ENCODE measurements at regions not wholly inside any gene's neighbourhood (a gene's known extent, or its start where the extent isn't known, plus 50 kb on each side); places are given as distances from the start of the nearest gene placed in this dataset.

DNA sequence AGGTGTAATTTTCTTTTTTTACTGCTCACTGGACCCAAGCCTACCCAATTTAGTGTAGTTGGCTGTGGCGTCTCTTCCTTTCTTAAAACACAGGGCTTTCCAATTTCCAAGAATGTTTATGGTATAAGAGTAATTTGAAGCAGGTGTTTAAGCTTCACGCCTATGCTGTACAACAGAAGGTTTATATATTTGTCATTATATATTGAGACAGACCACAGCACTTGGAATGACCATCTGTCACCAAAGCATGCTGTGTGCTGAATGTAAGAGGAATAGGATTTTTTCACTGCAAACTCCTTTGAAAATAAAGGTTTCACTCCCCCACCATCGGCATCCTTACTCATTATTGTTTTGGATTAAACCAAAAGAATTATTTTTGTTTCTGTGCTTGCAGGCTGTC is 325.7 kb downstream of the OTOL1 start (continued):
- TF ChIP-seq KDM5B (IDR thresholded peaks at IDR 0.05; ENCODE audit: insufficient replicate concordance, low read depth, low read length) (no peak), FOXK1 (CRISPR knock-in tag; IDR thresholded peaks at IDR 0.05; ENCODE audit: borderline replicate concordance) (no peak), ARNT (IDR thresholded peaks at IDR 0.05) (no peak), BMI1 (IDR thresholded peaks at IDR 0.05; ENCODE audit: low read length) (no peak), MAFK (IDR thresholded peaks at IDR 0.05; ENCODE audit: low read length) (no peak)
- TF ChIP-seq, protein P1, sequence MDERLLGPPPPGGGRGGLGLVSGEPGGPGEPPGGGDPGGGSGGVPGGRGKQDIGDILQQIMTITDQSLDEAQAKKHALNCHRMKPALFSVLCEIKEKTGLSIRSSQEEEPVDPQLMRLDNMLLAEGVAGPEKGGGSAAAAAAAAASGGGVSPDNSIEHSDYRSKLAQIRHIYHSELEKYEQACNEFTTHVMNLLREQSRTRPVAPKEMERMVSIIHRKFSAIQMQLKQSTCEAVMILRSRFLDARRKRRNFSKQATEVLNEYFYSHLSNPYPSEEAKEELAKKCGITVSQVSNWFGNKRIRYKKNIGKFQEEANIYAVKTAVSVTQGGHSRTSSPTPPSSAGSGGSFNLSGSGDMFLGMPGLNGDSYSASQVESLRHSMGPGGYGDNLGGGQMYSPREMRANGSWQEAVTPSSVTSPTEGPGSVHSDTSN (CRISPR knock-in tag; IDR thresholded peaks at IDR 0.05; ENCODE audit: low read depth) = no peak
- TF ChIP-seq, protein P1 (tag; conservative IDR thresholded peaks at IDR 0.05; ENCODE audit: low read depth) = no peak
- TF ChIP-seq, protein P2, sequence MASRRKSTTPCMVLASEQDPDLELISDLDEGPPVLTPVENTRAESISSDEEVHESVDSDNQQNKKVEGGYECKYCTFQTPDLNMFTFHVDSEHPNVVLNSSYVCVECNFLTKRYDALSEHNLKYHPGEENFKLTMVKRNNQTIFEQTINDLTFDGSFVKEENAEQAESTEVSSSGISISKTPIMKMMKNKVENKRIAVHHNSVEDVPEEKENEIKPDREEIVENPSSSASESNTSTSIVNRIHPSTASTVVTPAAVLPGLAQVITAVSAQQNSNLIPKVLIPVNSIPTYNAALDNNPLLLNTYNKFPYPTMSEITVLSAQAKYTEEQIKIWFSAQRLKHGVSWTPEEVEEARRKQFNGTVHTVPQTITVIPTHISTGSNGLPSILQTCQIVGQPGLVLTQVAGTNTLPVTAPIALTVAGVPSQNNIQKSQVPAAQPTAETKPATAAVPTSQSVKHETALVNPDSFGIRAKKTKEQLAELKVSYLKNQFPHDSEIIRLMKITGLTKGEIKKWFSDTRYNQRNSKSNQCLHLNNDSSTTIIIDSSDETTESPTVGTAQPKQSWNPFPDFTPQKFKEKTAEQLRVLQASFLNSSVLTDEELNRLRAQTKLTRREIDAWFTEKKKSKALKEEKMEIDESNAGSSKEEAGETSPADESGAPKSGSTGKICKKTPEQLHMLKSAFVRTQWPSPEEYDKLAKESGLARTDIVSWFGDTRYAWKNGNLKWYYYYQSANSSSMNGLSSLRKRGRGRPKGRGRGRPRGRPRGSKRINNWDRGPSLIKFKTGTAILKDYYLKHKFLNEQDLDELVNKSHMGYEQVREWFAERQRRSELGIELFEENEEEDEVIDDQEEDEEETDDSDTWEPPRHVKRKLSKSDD (conservative IDR thresholded peaks at IDR 0.05; ENCODE audit: low read length) = no peak
